Adrenal gland (tissue), 5 donors: ENCODE measurements at regions not wholly inside any gene's neighbourhood (a gene's known extent, or its start where the extent isn't known, plus 50 kb on each side); places are given as distances from the start of the nearest gene placed in this dataset.

ENCODE experiments used
- CTCF ChIP-seq, 6 experiments: fragments of 450-650 bp in 4 of 6; fragments of 200-600 bp in 2 of 6; sonication (generic) in 1 of 6; IDR thresholded peaks; 1 replicate in 5 of 6; 2 replicates in 1 of 6; pipeline versions ENCODE4 v1.5.1 to v1.8.0; 2016 to 2021; ENCODE audit warnings: antibody characterized with exemption in 6 of 6, mild to moderate bottlenecking in 2 of 6, moderate library complexity in 1 of 6
- POLR2A ChIP-seq, 2 donors: fragments of 450-650 bp; IDR thresholded peaks; one replicate each; pipeline ENCODE4 v1.6.1; 2017; ENCODE audit warnings: antibody characterized with exemption in 2 of 2, mild to moderate bottlenecking in 2 of 2, moderate library complexity in 1 of 2
- donor health status: DM: no; HTN: no; CAD: no.

- TF ChIP-seq POLR2A (IDR thresholded peaks at IDR 0.05) (no peak), CTCF (IDR thresholded peaks at IDR 0.05) (no peak)
Measured at GRCh38 chr6:115873901-115874300, 186.8 kb downstream of the FRK start.
